ENCODE measurements at regions not wholly inside any gene's neighbourhood (a gene's known extent, or its start where the extent isn't known, plus 50 kb on each side); places are given as distances from the start of the nearest gene placed in this dataset.

DNA sequence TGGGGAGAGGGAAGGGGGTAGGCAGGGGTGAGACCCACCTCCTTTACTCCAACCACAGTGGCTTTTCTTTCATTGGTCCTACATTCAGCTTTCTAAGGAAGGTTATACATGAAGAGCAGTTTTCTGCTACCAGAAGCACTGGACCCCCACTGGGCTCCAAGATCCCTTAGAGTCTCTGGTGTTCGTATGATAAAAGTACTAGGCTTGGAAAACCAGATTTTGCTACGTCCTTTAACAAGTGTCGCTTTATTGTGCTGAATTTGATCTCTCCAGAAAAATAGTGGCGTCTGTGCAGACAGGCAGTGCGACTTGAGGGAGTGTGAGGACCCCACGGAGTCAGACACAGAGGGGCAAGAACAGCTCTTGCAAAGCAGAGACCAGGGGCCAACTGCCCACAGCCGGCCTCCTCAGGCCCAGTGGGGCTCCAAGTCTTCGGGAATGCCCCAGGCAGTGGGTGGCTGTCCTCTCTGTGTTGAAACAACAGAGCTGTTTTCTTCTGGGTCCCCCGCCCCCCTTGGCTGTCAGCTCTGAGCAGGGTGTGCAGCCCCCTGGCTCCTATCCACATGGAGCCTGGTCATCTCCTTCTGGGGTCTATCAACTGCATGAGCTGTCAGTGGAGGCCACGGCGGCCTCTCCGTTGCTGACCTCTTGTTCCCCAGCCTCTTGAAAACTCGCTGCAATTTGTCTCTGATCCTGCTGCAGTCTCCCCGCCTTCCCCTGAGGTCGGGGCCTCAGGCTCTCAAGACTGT lies 333.2 kb downstream of the RPS24 start:
- DNase-seq (ENCODE audit: low read depth), result no peak

DNA sequence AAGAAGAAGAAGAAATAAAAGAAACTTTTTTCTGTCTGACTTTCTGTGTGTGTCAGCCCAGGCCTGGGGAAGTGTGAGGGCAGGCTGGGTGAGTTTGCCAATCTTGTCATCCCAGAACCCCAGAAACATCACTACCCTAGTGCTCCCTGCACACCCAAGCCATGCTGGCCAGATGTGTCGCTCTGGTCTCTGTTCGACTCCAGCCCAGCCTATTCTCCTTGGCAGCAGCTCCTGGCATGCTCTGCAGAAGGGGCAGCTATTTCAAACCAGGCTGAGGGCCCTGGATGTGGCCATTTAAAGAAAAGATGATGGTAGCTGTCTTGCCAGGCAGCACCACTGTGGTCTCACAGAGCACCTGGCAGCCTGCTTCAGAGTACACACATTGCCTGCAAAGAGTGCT lies 334.1 kb downstream of the RPS24 start:
- no peak for DNase-seq (ENCODE audit: low read depth)

DNA sequence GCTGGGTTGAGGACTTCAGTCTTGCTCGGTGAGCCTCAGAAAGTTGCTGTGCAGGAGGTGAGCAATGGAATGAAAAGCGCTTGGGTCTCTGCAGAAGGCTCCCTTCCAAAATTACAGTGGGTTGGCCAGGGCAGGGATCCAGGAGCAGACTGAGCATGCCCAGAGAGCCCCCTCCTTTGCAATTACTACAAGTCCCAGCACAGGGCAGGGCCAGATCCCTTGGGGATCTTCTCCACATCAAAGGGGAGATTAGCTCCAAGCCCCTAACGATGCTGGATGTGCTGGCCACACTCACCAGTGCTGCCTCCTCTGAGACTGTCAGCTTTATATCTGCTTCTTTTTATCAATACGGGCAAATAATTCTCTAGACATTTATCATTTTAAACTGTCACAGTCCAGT lies 337.5 kb downstream of the RPS24 start:
- no peak for DNase-seq (ENCODE audit: low read depth)

DNA sequence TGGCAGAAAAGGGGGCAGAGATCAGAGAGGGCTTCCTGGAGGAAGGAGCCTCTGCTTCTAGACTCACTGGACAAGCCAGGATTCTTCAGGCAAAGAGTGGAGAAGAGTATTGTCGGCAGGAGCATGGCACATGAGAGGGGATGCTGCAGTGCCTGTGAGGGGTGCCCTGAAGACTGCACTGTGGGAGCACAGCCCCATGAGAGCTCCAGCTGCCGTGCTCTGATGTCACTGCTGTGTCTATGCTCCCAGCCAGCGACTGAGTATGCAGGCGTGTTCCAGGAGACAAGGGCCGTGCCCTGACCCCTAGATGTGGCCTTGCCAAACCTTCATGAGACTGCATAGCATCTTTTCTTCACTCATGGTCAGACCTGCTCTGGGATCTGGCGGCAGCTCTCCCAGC lies 339.1 kb downstream of the RPS24 start:
- no peak for DNase-seq (ENCODE audit: low read depth)

DNA sequence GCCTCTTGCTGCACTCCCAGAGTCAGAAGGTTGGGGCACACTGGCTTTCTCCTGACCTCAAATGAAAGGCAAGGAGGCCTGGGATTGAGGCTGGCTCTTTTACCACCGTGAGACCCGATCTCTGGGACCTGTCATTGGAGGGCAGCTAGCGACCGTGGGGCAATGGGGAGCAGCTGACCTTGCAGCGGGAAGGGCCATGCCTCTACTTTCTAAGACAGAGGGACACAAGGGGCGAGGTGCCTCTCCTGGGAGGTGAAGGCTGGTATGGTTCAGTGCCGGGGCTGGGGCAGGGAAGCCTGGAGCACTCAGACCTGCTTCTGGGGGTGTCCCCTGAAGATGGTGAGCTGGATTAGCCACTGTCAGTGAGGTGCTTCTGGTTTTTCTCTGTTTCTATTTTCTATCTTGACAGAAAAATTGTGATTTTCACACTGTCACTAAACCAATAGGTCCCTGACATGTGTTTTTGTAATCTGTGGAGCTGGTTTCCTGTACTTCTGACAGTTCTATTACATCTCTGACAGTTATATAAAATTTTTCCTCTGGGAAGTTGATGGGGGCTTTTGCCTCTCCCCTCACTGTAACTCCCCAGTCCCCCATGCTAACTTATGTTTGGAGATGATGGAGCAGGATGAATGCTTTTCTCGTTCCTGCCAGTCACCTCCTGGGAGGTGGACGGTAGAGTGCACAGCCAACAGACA lies 340.8 kb downstream of the RPS24 start:
- no peak for DNase-seq (ENCODE audit: low read depth)

DNA sequence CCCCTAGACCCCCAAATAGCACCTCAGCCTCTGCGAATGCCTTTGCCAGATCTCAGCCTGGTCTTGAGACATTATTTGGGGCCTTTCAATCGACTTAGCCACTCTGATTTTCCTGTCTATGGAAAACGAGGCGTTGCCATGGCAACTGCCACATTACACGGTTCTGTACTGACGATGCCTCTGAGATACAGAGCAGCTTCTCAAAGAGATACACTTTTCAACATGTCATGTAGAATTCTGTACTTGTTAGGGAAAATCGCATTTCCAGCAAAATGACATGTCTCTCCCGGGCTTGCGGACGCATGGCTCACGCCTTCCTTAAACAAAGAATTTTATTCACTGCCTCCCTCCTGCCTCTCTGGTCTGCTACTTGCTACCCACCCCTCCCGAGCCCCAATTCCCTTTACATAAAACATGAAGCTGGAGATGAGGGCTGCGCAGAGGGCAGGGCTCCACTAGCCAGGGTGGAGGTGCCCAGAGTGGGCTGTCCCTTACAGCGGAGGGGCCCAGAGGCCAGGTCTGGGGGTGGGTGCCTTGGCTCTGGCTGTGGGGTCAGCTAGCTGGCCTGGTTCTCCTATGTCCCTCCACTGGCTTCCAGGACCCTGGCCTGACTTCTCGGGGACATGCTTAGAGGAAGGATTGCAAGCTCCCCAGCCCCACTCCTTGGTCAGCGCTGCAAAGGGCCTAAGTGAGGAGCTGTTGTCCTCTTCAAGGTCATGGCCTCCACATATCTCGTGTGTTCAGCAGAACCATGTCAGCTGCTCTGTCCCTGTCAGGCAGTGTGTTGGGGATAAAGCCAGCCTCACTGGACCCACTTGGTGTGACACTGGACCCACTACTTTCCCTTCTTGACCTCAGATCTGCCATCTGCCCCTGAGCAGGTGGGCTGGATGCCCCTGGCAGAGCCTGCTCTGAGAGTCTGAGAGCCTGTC lies 342.5 kb downstream of the RPS24 start:
- DNase-seq (ENCODE audit: low read depth), result no peak

DNA sequence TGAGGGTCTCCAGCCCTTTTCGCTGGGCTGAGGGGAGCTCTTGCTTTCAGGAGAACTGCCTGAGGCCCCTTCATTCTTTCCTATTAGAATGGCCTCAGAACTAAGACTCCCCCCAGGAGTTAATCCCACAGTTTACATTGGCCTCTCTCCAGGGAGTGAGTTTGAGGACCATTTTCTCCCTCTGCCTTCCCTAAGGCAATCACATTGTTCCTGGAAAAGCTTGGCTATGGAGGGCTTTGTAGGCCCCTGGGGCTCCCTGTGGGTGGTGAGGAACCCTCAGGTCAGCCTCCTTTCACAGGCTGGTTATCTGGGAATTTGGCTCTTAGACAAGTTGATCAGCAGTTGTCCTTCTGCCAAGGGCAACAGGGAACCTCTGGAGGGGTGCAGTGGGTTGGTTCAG lies 343.7 kb downstream of the RPS24 start:
- DNase-seq (ENCODE audit: low read depth), result no peak

DNA sequence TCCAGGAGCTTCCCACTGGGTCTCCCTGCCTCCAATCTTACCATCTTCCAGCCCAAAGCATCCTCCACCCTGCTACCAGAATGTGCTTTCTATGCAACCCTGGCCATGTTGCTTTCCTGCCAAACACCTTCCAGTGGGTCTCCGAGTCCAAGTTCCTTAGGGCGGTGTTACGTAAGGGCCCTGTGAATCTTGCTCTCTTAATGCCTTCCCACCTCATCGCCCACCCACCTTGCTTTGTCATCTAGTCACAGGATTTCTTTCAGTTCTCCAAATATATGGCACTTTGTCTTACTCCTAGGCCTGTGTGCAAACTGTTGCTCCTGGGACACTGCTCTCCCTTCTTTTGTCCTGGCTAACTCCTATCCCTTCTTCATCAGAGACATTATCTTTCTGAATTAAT lies 344.5 kb downstream of the RPS24 start:
- DNase-seq (ENCODE audit: low read depth), result no peak

DNA sequence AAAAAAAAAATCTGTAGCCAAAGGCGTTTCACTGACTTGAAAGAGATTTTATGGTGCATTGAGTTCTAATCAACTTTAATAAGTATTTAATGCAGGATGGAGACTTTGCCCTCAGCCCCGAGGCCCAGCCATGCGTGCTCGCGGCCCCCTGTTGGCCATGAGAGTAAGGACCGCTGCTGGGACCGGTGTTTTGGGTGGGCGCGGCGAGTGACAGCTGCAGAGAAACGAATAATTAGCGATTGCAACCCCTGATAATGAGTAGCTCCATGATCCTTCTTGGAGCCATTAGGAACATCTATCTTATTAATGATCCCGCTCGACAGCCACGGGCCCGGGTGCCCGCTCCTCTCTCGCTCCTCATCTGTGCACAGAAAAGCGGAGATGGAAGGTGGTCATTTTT lies 347.4 kb downstream of the RPS24 start:
- DNase-seq (ENCODE audit: low read depth), result no peak

DNA sequence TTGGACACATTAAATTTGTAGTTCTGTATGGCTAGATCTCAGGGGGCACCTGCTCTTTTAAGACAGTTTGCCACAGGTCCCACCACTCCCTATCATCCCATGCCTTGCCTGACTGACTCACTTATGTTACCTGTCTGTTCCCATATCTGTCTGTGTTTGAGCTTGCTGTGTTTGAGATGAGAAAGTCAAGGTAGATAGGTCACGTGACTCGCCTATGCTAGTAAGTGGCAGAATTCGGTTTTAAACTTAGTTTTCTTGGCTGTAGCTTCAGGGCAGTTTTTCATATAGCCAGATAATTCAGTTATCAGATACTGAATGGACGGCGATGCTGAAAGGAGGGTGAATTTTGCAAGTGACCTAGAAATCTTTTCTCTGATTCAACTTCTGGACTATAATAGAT lies 348.4 kb downstream of the RPS24 start:
- DNase-seq (ENCODE audit: low read depth), result no peak

DNA sequence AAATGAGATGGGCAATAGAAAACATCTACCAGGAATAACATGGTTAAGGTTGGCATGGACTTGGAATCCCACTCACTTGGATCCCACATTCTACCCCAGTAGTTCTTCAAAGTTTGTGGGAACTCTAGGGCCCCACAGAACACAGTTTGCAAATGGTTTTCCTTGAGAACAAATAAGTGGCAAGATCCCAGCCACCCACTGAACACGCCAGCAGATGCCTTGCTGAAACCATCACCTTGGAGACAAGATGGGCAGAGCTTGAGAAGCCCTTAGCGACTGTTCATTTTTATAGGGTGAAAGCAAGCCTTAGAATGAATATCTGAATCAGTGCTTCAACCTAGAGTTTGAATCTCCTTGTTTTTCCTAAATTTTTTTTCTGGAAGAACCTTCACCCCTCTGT lies 349.1 kb downstream of the RPS24 start:
- no peak for DNase-seq (ENCODE audit: low read depth)

DNA sequence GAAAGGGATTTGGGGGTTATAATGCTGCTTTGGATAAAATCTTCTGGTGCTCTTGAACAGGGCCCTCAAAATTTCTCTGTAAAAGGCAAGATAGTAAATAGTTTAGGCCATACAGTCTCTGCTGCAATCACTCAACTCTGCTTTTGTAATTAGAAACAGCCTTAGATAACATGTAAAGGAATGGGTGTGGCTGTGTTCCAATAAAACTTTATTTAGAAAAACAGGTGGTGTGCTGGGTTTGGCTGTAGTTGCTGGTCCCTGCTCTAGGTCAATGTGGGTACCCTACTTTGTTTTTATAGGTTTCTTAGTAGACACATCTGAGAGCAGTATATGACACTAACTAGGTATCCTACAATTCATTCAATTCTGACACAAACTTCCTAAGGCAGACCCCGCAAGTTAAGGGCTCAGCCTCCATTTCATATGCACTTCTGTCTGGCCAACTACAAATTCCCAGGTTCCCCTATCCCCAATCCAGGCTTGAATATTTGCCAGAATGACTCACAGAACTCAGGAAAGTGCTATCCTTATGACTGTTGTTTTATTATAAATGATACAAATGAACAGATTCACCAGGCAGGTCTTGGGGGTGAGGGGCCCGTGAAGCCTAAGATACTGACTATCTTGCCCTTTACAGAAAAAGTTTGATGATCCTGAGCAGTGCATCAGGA lies 349.9 kb downstream of the RPS24 start:
- DNase-seq (ENCODE audit: low read depth), result no peak

DNA sequence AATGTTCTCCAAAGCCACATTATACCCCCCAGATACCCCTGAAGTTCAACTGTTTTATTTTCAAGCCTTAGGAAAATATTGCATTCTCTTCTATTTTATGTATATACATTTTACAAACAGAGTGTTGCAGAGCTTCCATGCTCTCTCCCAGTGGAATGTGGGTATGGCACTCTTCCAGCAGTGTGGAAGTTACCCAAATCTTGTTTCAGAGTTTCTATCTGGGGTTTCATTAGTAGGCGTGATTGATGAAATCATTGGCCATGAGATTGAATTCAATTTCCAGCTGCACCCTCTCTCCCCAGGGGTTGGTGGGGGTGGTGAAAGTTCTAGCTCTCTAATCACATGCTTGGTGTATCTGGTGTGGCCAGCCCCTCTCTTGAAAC lies 350.4 kb downstream of the RPS24 start:
- no peak for DNase-seq (ENCODE audit: low read depth)

DNA sequence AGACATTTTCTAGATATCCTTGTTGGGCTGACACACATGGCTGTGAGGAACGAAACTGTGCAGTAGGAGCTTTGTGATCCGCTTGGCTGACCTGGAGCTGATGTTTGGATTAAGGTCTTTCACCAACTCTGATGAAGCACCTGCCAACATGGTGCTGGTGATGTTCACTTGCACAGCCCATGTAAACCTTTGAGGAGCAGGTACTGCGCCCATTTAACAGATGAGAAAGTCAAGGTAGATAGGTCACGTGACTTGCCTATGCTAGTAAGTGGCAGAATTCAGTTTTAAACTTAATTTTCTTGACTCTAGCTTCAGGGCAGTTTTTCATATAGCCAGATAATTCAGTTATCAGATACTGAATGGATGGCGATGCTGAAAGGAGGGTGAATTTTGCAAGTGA lies 351.9 kb downstream of the RPS24 start:
- no peak for DNase-seq (ENCODE audit: low read depth)

DNA sequence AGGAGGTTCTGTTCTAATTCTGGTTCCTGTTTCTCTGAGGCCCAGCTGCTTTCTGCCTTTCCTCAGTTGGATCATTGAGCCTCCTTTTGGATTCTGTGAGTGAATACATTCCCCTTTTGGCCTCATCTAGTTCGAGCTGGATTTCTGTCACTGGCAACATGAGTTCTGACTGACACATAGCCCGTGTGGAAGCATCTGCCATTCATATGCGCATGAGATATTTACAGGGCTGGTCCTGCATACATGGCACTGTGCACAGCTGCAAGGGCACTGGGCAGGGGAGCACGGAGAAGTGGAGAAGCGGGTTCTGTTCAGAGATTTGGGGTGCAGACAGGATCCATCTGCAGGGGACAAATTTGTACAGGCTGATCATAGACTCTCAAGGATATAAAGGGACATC lies 352.8 kb downstream of the RPS24 start:
- no peak for DNase-seq (ENCODE audit: low read depth)

DNA sequence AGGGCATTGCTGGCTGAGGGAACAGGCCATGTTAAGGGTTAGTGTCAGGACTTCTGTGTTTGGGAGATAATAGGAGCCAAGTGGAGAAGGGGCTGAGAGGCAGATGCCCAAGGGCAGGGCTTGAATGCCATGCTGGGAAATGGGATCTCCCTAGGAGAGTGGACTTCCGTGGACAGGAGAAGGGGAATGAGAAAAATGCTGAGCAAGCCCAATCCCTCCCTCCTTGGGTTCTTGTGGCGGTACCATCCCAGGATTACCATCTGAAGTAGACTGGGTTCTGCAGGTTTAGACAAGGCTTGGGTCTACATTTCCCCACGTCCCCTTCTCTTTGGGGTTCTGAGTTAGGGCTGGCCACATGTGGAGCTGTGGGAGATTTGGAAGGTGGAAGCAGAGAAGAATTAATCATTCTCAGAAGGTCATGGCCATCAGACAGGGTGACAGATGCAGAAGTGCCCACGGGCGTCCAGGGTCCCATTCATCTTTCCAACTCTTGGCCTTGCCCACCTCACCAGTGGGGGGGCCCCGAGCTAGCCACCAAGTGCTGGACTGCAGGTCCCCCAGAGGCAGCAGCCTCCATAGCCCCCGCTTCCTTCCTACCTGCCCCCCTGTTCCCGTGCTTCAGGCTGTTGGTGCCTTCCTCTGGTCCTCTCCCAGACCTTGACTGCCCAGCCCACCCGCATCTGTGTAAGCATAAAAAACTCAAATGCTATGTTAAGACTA lies 354.8 kb downstream of the RPS24 start:
- DNase-seq (ENCODE audit: low read depth), result no peak

DNA sequence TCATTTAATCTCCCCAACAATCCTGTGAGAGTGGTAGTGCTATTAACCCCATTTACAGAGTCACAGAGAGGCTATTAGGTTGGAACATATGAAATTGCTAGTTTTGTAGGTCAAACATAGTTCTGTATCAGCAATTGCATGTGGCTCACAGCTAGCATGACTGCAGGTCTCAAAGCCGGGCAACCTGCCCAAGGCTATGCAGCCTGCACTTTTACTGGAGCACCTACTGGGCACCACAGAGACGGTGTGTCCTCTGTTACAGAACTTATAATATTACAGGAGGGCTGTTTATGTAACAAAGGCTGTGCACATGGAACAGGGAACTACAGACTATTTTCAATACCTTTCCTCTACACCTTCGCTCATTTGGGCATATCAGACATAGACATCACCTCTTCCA lies 355.8 kb downstream of the RPS24 start:
- no peak for DNase-seq (ENCODE audit: low read depth)

DNA sequence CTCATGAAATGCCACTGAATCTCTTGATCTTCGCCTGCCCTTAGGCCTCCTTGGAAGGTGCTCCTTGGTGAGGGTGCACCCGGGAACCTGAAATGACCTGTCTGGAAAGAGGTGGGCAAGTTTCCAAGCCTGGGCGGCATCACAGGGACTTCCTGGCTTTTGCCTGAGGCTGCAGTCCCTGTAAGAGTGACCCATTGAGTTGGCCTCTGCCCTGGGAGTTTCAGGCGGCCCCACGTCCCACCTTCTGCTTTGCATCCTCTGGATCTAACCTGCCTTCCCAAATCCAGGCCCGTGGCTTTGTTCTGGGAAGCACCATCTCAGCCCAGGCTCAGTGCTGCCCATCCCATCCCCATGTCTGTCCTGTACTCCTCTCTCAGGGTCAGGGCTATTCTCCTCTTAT lies 356.4 kb downstream of the RPS24 start:
- DNase-seq (ENCODE audit: low read depth), result no peak

DNA sequence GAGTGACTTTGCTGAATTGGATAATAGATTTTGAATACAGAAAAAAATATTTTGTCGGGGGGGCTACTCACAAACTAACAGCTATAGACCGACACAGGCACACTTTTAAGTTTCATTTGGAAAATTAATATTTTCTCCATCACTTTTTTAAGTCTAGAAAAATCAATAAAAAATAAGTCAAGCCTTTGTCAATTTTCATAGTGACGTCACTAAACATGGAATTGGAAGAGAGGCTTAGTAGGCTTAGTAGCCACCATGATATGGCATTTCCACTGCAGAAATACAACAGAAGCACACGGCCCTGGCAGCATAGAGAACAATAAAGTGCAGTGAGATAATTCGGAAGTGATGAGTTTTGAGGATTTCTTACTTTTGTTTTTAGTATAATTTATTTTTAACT lies 357.2 kb downstream of the RPS24 start:
- no peak for DNase-seq (ENCODE audit: low read depth)

DNA sequence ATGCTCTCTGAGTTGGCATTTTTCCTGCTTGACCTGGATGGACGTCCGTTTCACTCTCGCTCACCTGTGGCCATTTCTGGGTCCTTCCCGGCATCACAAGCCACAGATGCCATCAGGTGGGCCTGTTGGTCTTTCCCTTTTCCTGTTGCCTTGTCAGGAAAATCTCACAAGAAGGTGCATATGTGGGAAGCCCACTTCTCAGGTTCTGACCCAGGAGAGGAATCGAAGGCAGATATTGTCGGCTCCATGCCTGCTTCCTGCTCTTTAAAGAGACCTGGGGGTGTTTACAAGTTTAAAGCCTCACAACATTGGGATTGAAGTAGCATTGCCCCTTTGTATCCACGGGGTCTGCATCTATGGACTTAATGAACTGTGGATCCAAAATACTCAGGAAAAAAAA lies 357.9 kb downstream of the RPS24 start:
- DNase-seq (ENCODE audit: low read depth), result no peak

DNA sequence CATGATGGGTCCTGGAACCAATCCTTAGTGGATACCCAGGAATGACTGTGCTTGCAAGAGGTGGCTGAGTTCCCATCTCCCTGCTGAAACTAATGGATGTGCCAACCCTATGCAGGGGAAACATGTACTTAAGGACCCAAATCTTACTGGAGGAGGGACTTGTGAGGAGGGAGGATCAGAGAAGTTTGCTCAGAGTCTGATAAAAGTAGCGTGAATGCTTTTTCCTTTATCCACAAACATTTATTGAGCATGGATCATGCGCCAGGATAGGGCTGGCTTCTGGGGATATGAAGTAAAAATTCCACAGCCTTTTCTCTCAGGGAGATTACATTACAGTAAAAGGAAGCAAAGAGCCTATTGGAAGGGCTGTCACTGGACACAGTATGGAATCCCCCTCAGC lies 358.5 kb downstream of the RPS24 start:
- no peak for DNase-seq (ENCODE audit: low read depth)

DNA sequence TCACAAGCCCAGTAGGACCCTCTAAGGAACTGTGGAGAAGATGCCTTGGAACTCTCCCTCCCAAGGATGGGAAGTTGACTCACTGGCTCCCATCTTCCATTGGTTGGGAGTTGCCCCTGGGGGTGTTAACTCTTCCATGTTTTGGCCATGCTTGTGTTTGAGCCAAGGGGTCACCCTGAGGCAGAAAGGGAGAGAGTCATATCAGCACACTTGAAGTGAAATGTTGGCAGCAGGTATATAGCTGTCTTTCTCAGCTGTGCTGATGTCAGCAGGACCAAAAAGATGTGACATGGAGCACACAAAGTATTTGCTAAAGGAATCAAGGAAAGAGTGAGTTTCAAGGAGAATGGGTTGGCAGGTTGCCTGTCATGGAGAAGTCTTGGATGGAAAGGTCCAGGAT lies 359.4 kb downstream of the RPS24 start:
- no peak for DNase-seq (ENCODE audit: low read depth)

Measured in stimulated activated CD4-positive, alpha-beta T cell treated with anti-CD3 and anti-CD28 coated beads, Interleukin-2, amount 100 ng/mL, for 4 hours (primary cell).